ENCODE measurements at regions not wholly inside any gene's neighbourhood (a gene's known extent, or its start where the extent isn't known, plus 50 kb on each side); places are given as distances from the start of the nearest gene placed in this dataset.

- FAIRE-seq = no peak
- TF ChIP-seq TAF1 (IDR thresholded peaks at IDR 0.05; ENCODE audit: borderline replicate concordance, low read depth, low read length) (no peak), POLR2AphosphoS5 (IDR thresholded peaks at IDR 0.05; ENCODE audit: low read depth, low read length) (no peak), POLR2A (IDR thresholded peaks at IDR 0.05; ENCODE audit: low read depth, low read length) (no peak)
- DNase-seq (ENCODE audit: insufficient read length) = no peak
These were observed 141.9 kb upstream of the BMP4 start for GRCh38 chr14:54098536-54098935.

GRCh38 chr14:54102051-54102456, 145.4 kb upstream of the BMP4 start:
- no peak for FAIRE-seq
- no peak for TF ChIP-seq POLR2AphosphoS5 (IDR thresholded peaks at IDR 0.05; ENCODE audit: low read depth, low read length)
- no peak for TF ChIP-seq TAF1 (IDR thresholded peaks at IDR 0.05; ENCODE audit: borderline replicate concordance, low read depth, low read length)
- no peak for TF ChIP-seq POLR2A (IDR thresholded peaks at IDR 0.05; ENCODE audit: low read depth, low read length)
- DNase-seq (ENCODE audit: insufficient read length) = no peak

GRCh38 chr14:54102530-54102929, 145.9 kb upstream of the BMP4 start:
- FAIRE-seq = no peak
- TF ChIP-seq POLR2A (IDR thresholded peaks at IDR 0.05; ENCODE audit: low read depth, low read length) = no peak
- no peak for TF ChIP-seq POLR2AphosphoS5 (IDR thresholded peaks at IDR 0.05; ENCODE audit: low read depth, low read length)
- no peak for TF ChIP-seq TAF1 (IDR thresholded peaks at IDR 0.05; ENCODE audit: borderline replicate concordance, low read depth, low read length)
- DNase-seq (ENCODE audit: insufficient read length) = no peak

- TF ChIP-seq POLR2AphosphoS5 (IDR thresholded peaks at IDR 0.05; ENCODE audit: low read depth, low read length) = no peak
- no peak for TF ChIP-seq POLR2A (IDR thresholded peaks at IDR 0.05; ENCODE audit: low read depth, low read length)
- no peak for TF ChIP-seq TAF1 (IDR thresholded peaks at IDR 0.05; ENCODE audit: borderline replicate concordance, low read depth, low read length)
- DNase-seq (ENCODE audit: insufficient read length) (no peak), FAIRE-seq (no peak)
These were observed 148.0 kb upstream of the BMP4 start for GRCh38 chr14:54104601-54105145.

GRCh38 chr14:54105406-54105805, 148.8 kb upstream of the BMP4 start:
- no peak for DNase-seq (ENCODE audit: insufficient read length)
- no peak for TF ChIP-seq TAF1 (IDR thresholded peaks at IDR 0.05; ENCODE audit: borderline replicate concordance, low read depth, low read length)
- no peak for TF ChIP-seq POLR2A (IDR thresholded peaks at IDR 0.05; ENCODE audit: low read depth, low read length)
- no peak for TF ChIP-seq POLR2AphosphoS5 (IDR thresholded peaks at IDR 0.05; ENCODE audit: low read depth, low read length)

GRCh38 chr14:54105898-54106297, 149.3 kb upstream of the BMP4 start:
- DNase-seq (ENCODE audit: insufficient read length) = no peak
- TF ChIP-seq POLR2AphosphoS5 (IDR thresholded peaks at IDR 0.05; ENCODE audit: low read depth, low read length) (no peak), TAF1 (IDR thresholded peaks at IDR 0.05; ENCODE audit: borderline replicate concordance, low read depth, low read length) (no peak), POLR2A (IDR thresholded peaks at IDR 0.05; ENCODE audit: low read depth, low read length) (no peak)

More at GRCh38 chr14:54105406-54105805, 148.8 kb upstream of the BMP4 start:
- no peak for FAIRE-seq

GRCh38 chr14:54106661-54107377, 150.2 kb upstream of the BMP4 start:
- DNase-seq (ENCODE audit: insufficient read length) (no peak), FAIRE-seq (no peak)
- TF ChIP-seq TAF1 (IDR thresholded peaks at IDR 0.05; ENCODE audit: borderline replicate concordance, low read depth, low read length) (no peak), POLR2AphosphoS5 (IDR thresholded peaks at IDR 0.05; ENCODE audit: low read depth, low read length) (no peak), POLR2A (IDR thresholded peaks at IDR 0.05; ENCODE audit: low read depth, low read length) (no peak)

More at GRCh38 chr14:54105898-54106297, 149.3 kb upstream of the BMP4 start:
- no peak for FAIRE-seq

GRCh38 chr14:54108481-54109471, 152.2 kb upstream of the BMP4 start:
- DNase-seq (ENCODE audit: insufficient read length) (no peak), FAIRE-seq (no peak)
- TF ChIP-seq TAF1 (IDR thresholded peaks at IDR 0.05; ENCODE audit: borderline replicate concordance, low read depth, low read length) (no peak), POLR2AphosphoS5 (IDR thresholded peaks at IDR 0.05; ENCODE audit: low read depth, low read length) (no peak), POLR2A (IDR thresholded peaks at IDR 0.05; ENCODE audit: low read depth, low read length) (no peak)

- no peak for FAIRE-seq
- TF ChIP-seq POLR2AphosphoS5 (IDR thresholded peaks at IDR 0.05; ENCODE audit: low read depth, low read length) (no peak), POLR2A (IDR thresholded peaks at IDR 0.05; ENCODE audit: low read depth, low read length) (no peak), TAF1 (IDR thresholded peaks at IDR 0.05; ENCODE audit: borderline replicate concordance, low read depth, low read length) (no peak)
These were observed 153.0 kb upstream of the BMP4 start for GRCh38 chr14:54109521-54110120.

GRCh38 chr14:54114941-54115340, 158.3 kb upstream of the BMP4 start:
- no peak for DNase-seq (ENCODE audit: insufficient read length)
- TF ChIP-seq POLR2AphosphoS5 (IDR thresholded peaks at IDR 0.05; ENCODE audit: low read depth, low read length) = no peak
- TF ChIP-seq TAF1 (IDR thresholded peaks at IDR 0.05; ENCODE audit: borderline replicate concordance, low read depth, low read length) = no peak
- TF ChIP-seq POLR2A (IDR thresholded peaks at IDR 0.05; ENCODE audit: low read depth, low read length) = no peak
- FAIRE-seq = no peak

More at GRCh38 chr14:54109521-54110120, 153.0 kb upstream of the BMP4 start:
- DNase-seq (ENCODE audit: insufficient read length) = no peak

Measured in GM12892 (cell line).